IMR-90 (cell line): ENCODE measurements at regions not wholly inside any gene's neighbourhood (a gene's known extent, or its start where the extent isn't known, plus 50 kb on each side); places are given as distances from the start of the nearest gene placed in this dataset.

Experiments used
- ATAC-seq: fragments of 200-7000 bp; cut with Tn5 transposase; 2 replicates; pipeline ENCODE4 v1.9.1; 2020; ENCODE audit warnings: low read depth, mild to moderate bottlenecking, moderate library complexity
- BruUV-seq: library from RNA; stranded (reverse); fragments of 400-500 nt; replicated peaks from 2 replicates; lab custom pipeline; 2021; lab: Mats Ljungman, UMichigan
- CTCF ChIA-PET: fragments of 300-600 bp; formaldehyde crosslinking; extraction: SDS; loops from one replicate; lab custom pipeline; 2021; ENCODE audit warnings: antibody characterized with exemption; lab: Yijun Ruan, JAX
- POLR2A ChIA-PET: fragments of 300-600 bp; sonication (Branson Sonifier 250); formaldehyde crosslinking; loops from one replicate; lab custom pipeline; 2022; ENCODE audit warnings: antibody characterized with exemption; ENCODE audit not compliant: unreplicated experiment; lab: Charles Lee
- DNase-seq: peaks from one replicate; pipeline ENCODE4 v3.0.0; 2013
- H2AFZ ChIP-seq: replicated peaks from 2 replicates; pipeline ENCODE3; 2013; ENCODE audit warnings: low read length, mild to moderate bottlenecking; ENCODE audit not compliant: poor library complexity
- H2AK5ac ChIP-seq: 2 replicates; pipeline ENCODE4 v1.6.1; 2013; ENCODE audit warnings: low read depth, low read length, inconsistent platforms
- H2AK9ac ChIP-seq: replicated peaks from 2 replicates; pipeline ENCODE3; 2013; ENCODE audit warnings: mild to moderate bottlenecking, low read depth, low read length, moderate library complexity; ENCODE audit not compliant: poor library complexity
- H2BK120ac ChIP-seq: 2 replicates; pipeline ENCODE4 v1.6.1; 2013; ENCODE audit warnings: low read depth, low read length, inconsistent platforms
- H2BK15ac ChIP-seq: 3 replicates; pipeline ENCODE4 v1.6.1; 2013; ENCODE audit warnings: low read depth, low read length, inconsistent platforms
- H2BK20ac ChIP-seq: 2 replicates; pipeline ENCODE4 v1.6.1; 2013; ENCODE audit warnings: low read depth, mild to moderate bottlenecking, inconsistent platforms, low read length, moderate library complexity
- H2BK5ac ChIP-seq: 2 replicates; pipeline ENCODE4 v1.6.1; 2013; ENCODE audit warnings: mild to moderate bottlenecking, low read depth, low read length, inconsistent platforms; ENCODE audit not compliant: poor library complexity, severe bottlenecking
- H3K14ac ChIP-seq: replicated peaks from 2 replicates; pipeline ENCODE4 v1.6.1; 2013; ENCODE audit warnings: low read depth, low read length, inconsistent platforms
- H3K18ac ChIP-seq: 2 replicates; pipeline ENCODE4 v1.6.1; 2013; ENCODE audit warnings: low read depth, low read length, control low read depth
- H3K23ac ChIP-seq: 2 replicates; pipeline ENCODE4 v1.6.1; 2013; ENCODE audit warnings: low read depth, low read length, inconsistent platforms
- H3K27ac ChIP-seq: 2 replicates; pipeline ENCODE4 v1.5.1; 2013; ENCODE audit warnings: mild to moderate bottlenecking, control low read depth, low read length; ENCODE audit not compliant: insufficient read depth
- H3K27me3 ChIP-seq: 2 replicates; pipeline ENCODE4 v1.6.1; 2013; ENCODE audit warnings: low read length; ENCODE audit not compliant: control insufficient read depth, insufficient read depth
- H3K36me3 ChIP-seq: 2 replicates; pipeline ENCODE4 v1.6.1; 2013; ENCODE audit warnings: low read length, mixed read lengths; ENCODE audit not compliant: control insufficient read depth, insufficient read depth
- H3K4ac ChIP-seq: 2 replicates; pipeline ENCODE4 v1.6.1; 2013; ENCODE audit warnings: low read depth, low read length, inconsistent platforms
- H3K4me1 ChIP-seq: 2 replicates; pipeline ENCODE4 v1.6.1; 2013; ENCODE audit warnings: low read length, mixed read lengths; ENCODE audit not compliant: control insufficient read depth, insufficient read depth
- H3K4me2 ChIP-seq: 2 replicates; pipeline ENCODE4 v1.6.1; 2013; ENCODE audit warnings: low read depth, mild to moderate bottlenecking, control low read depth, low read length, moderate library complexity
- H3K4me3 ChIP-seq: 2 replicates; pipeline ENCODE4 v1.5.1; 2013; ENCODE audit warnings: low read depth, mild to moderate bottlenecking, control low read depth, low read length, moderate library complexity; ENCODE audit not compliant: insufficient read depth
- H3K56ac ChIP-seq: 2 replicates; pipeline ENCODE4 v1.6.1; 2013; ENCODE audit warnings: low read length, inconsistent platforms; ENCODE audit not compliant: insufficient read depth; ENCODE audit errors: extremely low read depth
- H3K79me1 ChIP-seq, 2 experiments: 2 replicates each; pipeline ENCODE4 v1.6.1; 2013; ENCODE audit warnings: low read length in 2 of 2, inconsistent platforms in 1 of 2, low read depth in 1 of 2
- H3K9ac ChIP-seq: 2 replicates; pipeline ENCODE4 v1.6.1; 2013; ENCODE audit warnings: low read depth, low read length, control low read depth
- H3K9me1 ChIP-seq: 2 replicates; pipeline ENCODE4 v1.6.1; 2013; ENCODE audit warnings: low read length, inconsistent platforms; ENCODE audit not compliant: insufficient read depth
- H3K9me3 ChIP-seq: 2 replicates; pipeline ENCODE4 v1.6.1; 2013; ENCODE audit warnings: low read length; ENCODE audit not compliant: control insufficient read depth, insufficient read depth
- H4K20me1 ChIP-seq: 2 replicates; pipeline ENCODE4 v1.6.1; 2013; ENCODE audit warnings: low read length, inconsistent platforms; ENCODE audit not compliant: insufficient read depth
- H4K5ac ChIP-seq: 2 replicates; pipeline ENCODE4 v1.6.1; 2013; ENCODE audit warnings: mild to moderate bottlenecking, low read depth, low read length, control low read depth
- H4K8ac ChIP-seq, 2 experiments: 2 replicates each; pipeline ENCODE4 v1.6.1; 2013; ENCODE audit warnings: low read depth in 2 of 2, low read length in 2 of 2, control low read depth in 1 of 2, inconsistent platforms in 1 of 2
- H4K91ac ChIP-seq: 2 replicates; pipeline ENCODE4 v1.6.1; 2013; ENCODE audit warnings: low read depth, low read length, inconsistent platforms; ENCODE audit not compliant: insufficient read depth
- CHD1 ChIP-seq: IDR thresholded peaks from 2 replicates; pipeline ENCODE4 v1.6.1; 2012; ENCODE audit warnings: low read depth, low read length, improper control_type of control experiment
- CTCF ChIP-seq: conservative IDR thresholded peaks from 2 replicates; pipeline ENCODE4 v1.5.1; 2012; ENCODE audit warnings: mild to moderate bottlenecking, low read depth, low read length, improper control_type of control experiment
- FOS ChIP-seq: fragments of 150-350 bp; IDR thresholded peaks from 2 replicates; pipeline ENCODE4 v1.6.1; 2016; ENCODE audit warnings: low read depth, low read length
- MAZ ChIP-seq: IDR thresholded peaks from 2 replicates; pipeline ENCODE4 v1.6.1; 2012; ENCODE audit warnings: low read depth, mild to moderate bottlenecking, low read length, improper control_type of control experiment, moderate library complexity, borderline replicate concordance
- MXI1 ChIP-seq: IDR thresholded peaks from 2 replicates; pipeline ENCODE4 v1.6.1; 2012; ENCODE audit warnings: low read depth, mild to moderate bottlenecking, low read length, moderate library complexity, borderline replicate concordance
- NFE2L2 ChIP-seq: fragments of 150-350 bp; IDR thresholded peaks from 2 replicates; pipeline ENCODE4 v1.6.1; 2016; ENCODE audit warnings: low read depth, mild to moderate bottlenecking, low read length
- POLR2A ChIP-seq: IDR thresholded peaks from 2 replicates; pipeline ENCODE4 v1.6.1; 2012; ENCODE audit warnings: mild to moderate bottlenecking, low read depth, low read length
- RCOR1 ChIP-seq: IDR thresholded peaks from 2 replicates; pipeline ENCODE4 v1.6.1; 2012; ENCODE audit warnings: mild to moderate bottlenecking, low read length, improper control_type of control experiment; ENCODE audit not compliant: insufficient replicate concordance
- RFX5 ChIP-seq: IDR thresholded peaks from 2 replicates; pipeline ENCODE4 v1.8.0; 2012; ENCODE audit warnings: low read depth, mild to moderate bottlenecking, low read length, moderate library complexity
- SMC3 ChIP-seq: fragments of 150-350 bp; IDR thresholded peaks from 2 replicates; pipeline ENCODE4 v1.6.1; 2016; ENCODE audit warnings: low read depth, mild to moderate bottlenecking, antibody characterized with exemption, low read length, moderate library complexity
- WGBS, 2 experiments: methylation state at CpG; one replicate each; pipeline versions ENCODE4 v1.1.5 to v1.1.7; 2013; ENCODE audit warnings: missing lambda C conversion rate in 2 of 2; ENCODE audit not compliant: insufficient read length in 1 of 2; ENCODE audit errors: extremely low coverage in 2 of 2; 5-methylcytosine and 5-hydroxymethylcytosine counted together
- dilution Hi-C: fragments of 300-500 bp; cut with HindIII; formaldehyde crosslinking; loops from one replicate; pipeline ENCODE4 v1.14.3; 2018; ENCODE audit warnings: low sequenced_read_pairs; ENCODE audit not compliant: unreplicated experiment
- in situ Hi-C: fragments of 300-500 bp; cut with MboI; formaldehyde crosslinking; loops from 3 replicates; pipeline ENCODE4 v1.14.3; 2019; ENCODE audit warnings: low sequenced_read_pairs, inconsistent platforms, mixed read lengths
- intact Hi-C: fragments of 100-400 bp; cut with micrococcal nuclease; formaldehyde crosslinking; loops from 2 replicates; pipeline ENCODE4 v1.10.0; 2022

- Histone ChIP-seq H3K9me3 (peaks cover 2% of the 10 kb centered on the region; the same call in 1 of the 2 replicates), H2BK15ac (no peak overlapping the region), H3K36me3 (no peaks in the 10 kb centered on the region), H3K4me2 (no peak overlapping the region), H2AFZ (no peak overlapping the region), H3K14ac (no peak overlapping the region), H2BK20ac (no peak overlapping the region), H3K9ac (no peak overlapping the region), H3K79me1 (no peaks in the 10 kb centered on the region), H3K9me1 (no peaks in the 10 kb centered on the region), H3K56ac (no peak overlapping the region), H3K18ac (no peak overlapping the region), H3K4me3 (no peak overlapping the region), H3K23ac (no peak overlapping the region), H3K4me1 (no peaks in the 10 kb centered on the region), H2BK5ac (no peak overlapping the region), H2BK120ac (no peak overlapping the region), H2AK9ac (no peak overlapping the region), H4K20me1 (no peaks in the 10 kb centered on the region), H4K8ac (no peak overlapping the region), H2AK5ac (no peak overlapping the region), H3K27me3 (no peaks in the 10 kb centered on the region), H4K91ac (no peak overlapping the region), H4K5ac (no peak overlapping the region), H3K4ac (no peak overlapping the region), H3K27ac (no peak overlapping the region)
- WGBS, 2 experiments, result no CpG with 5 or more reads among the region's 2 CpGs
- in situ Hi-C loops, result no loop called here
- intact Hi-C loops, result no loop called here
- no peak for DNase-seq
- POLR2A ChIA-PET, result no interaction called here
- ATAC-seq, result no peak
- dilution Hi-C loops, result no loop called here
- TF ChIP-seq RFX5 (no peak), SMC3 (no peak), MXI1 (no peak), CTCF (no peak), RCOR1 (no peak), FOS (no peak), MAZ (no peak), POLR2A (no peak), CHD1 (no peak), NFE2L2 (no peak)
- CTCF ChIA-PET, result no interaction called here
- BruUV-seq, result no TSS peak
Observed at GRCh38 chr5:99453196-99453595, 524.4 kb upstream of the CHD1 start.
